ENCODE measurements at regions not wholly inside any gene's neighbourhood (a gene's known extent, or its start where the extent isn't known, plus 50 kb on each side); places are given as distances from the start of the nearest gene placed in this dataset.

DNA sequence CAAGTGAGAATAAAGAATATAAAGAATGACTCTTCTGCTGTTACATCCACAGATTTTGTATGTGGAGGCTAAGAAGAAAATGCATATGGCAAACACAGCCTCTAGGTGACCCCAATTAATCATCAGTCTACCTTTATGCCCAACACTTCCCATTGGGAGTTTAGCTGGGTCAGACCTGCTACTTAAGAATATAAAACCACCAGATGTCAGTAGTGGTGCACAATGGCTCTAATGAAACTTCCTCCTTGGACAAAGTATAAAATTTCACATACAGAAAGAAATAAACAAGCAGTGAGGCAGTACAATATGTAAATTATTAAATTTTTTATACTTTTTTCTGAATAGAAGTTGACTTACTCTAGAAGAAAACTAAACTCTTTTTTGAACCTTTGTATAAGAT, 539.9 kb downstream of the BRINP1 start:
- no peak for DNase-seq

GRCh38 chr9:118832371-118832770, 536.9 kb downstream of the BRINP1 start:
- no peak for DNase-seq

- DNase-seq, result no peak
Observed at GRCh38 chr9:118836891-118837290, 532.3 kb downstream of the BRINP1 start.

DNA sequence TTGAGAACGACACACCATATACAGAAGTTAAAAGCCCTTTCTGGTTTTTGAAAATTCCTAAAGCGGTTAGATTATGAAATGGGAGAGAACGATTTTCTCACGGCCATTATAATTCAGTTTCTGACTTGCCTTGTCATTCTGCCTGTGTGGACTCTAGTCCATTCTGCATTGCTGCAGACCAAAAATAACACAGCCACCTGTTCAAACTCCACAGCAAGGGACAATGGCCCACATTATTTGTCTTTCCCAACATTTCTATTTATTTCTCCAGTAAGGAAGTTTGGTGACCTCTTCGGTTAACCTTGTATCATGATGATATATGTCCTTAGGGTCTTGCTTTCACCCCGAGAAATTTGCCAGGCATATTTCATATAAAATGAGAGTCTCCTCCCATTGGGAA, 497.7 kb downstream of the BRINP1 start:
- DNase-seq, result no peak

DNA sequence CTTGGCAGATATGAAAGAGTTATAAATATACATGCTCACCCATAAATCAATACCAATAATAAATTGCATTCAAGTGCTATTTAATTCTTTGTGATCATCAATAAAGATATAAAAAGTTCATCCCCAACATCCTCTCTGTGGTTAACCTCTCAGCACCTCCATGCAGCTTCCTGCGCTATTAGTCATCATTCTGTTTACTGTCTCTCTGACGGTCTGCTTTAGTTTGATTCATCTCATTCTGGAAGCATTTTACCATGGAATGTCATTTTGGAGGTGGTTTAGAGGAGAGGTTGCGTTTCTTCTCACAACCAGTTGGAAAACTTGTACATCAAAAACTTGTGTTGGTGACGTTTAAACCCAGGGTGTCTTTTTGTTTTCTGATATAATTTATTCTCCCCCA, 486.6 kb downstream of the BRINP1 start:
- DNase-seq, result no peak

- DNase-seq, result no peak
Observed at GRCh38 chr9:118883411-118883810, 485.8 kb downstream of the BRINP1 start.

- no peak for DNase-seq
Observed at GRCh38 chr9:118891213-118891612, 478.0 kb downstream of the BRINP1 start.

- DNase-seq, result no peak
Observed at GRCh38 chr9:118896324-118897000, 472.8 kb downstream of the BRINP1 start.

GRCh38 chr9:118918180-118918579, 451.1 kb downstream of the BRINP1 start:
- no peak for DNase-seq

- no peak for DNase-seq
Observed at GRCh38 chr9:118928722-118929121, 440.5 kb downstream of the BRINP1 start.

GRCh38 chr9:118929287-118929686, 439.9 kb downstream of the BRINP1 start:
- DNase-seq, result no peak

GRCh38 chr9:118931941-118932340, 437.3 kb downstream of the BRINP1 start:
- no peak for DNase-seq

DNA sequence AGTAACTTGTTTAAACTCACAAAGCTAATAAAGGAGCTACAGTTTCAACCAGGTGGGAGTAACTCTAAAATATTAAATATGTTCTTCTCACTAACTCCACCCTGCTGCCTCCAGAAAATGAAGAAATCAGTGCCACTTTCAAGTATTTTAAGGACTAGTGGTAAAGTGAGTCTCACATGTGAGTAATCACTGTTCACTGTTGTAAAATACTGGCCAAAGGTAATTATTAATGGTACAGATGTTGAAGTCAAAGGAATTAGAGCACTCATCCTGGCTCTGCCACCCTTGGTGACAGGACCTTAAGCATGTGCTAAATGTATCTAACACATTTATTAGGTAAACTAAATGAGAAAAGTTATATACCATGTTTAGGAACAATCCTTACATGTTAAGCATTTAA, 430.7 kb downstream of the BRINP1 start:
- no peak for DNase-seq

DNA sequence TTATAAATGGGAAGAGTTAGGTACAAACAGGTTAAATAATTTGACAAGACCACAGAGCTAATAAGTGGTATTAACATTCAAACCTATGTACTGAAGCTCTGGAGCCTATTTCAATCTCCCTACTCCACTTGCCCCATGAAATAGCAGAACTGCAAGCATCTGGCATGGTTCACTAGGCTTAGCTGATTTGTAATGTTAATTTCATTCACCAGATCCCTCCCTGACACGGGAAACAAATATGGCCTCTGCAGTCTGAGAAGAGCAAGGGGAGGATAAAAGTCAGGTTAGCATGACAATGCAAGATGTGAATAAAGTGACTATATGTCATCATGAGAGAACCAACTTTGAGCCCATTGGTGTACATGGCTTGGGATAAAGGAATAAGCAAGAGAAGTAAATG, 428.8 kb downstream of the BRINP1 start:
- no peak for DNase-seq

GRCh38 chr9:118946669-118947068, 422.6 kb downstream of the BRINP1 start:
- no peak for DNase-seq

DNA sequence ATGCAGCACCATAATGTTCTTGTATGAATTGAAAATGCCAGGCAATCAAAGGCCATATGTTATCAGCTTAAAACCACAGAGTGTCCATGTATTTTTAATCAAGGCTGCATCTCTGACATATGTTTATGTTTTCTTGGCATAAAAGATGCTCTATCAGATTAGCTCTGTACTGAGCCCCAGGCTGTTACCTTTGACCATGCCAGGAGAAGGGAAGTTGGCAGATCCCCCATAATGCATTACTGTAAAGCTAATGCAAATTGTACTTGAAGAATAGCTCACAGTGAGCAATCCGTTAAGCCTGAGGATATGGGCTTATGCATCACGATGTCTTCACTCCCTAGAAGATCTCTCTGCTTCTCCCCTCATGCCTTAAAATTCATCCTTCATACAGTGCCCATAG, 414.4 kb downstream of the BRINP1 start:
- no peak for DNase-seq

DNA sequence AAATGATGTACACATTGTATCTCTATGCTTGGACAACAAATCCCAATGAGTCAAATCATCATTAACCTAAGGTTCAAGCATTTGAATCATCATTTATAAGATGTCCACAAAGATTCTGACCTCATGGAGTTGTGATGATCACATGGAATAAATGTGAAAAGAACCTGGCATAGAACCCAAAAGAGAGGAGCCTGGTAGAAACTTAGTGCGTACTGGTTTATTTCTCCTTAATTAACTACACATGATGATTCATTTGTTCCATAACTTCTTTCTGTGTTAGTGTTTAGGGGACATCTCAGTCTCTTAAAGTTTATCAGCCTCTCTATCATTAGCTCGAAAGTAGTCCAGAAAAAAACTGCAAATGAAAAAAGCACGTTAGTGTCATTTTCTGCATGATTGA, 411.6 kb downstream of the BRINP1 start:
- DNase-seq, result no peak

GRCh38 chr9:118959366-118959765, 409.9 kb downstream of the BRINP1 start:
- no peak for DNase-seq

DNA sequence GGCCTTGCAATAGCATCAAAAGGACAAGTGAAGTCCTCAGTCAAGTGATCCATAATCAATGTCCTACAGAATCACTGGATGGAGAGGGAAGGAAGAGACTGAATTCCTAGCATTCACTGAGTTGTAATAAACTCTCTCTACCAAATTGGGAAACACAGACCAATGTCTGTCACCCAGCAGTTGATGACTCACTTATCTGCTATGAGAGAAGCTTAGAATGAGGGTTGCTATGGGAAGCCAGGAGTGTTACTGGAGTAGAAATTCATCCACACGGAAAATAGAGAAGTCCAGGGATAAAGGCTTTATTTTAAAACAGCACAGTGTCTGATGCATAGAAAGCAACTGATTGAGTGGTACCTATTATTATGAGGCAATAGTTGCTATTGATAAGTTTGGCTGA, 407.4 kb downstream of the BRINP1 start:
- no peak for DNase-seq

GRCh38 chr9:118962426-118962825, 406.8 kb downstream of the BRINP1 start:
- DNase-seq, result no peak

DNA sequence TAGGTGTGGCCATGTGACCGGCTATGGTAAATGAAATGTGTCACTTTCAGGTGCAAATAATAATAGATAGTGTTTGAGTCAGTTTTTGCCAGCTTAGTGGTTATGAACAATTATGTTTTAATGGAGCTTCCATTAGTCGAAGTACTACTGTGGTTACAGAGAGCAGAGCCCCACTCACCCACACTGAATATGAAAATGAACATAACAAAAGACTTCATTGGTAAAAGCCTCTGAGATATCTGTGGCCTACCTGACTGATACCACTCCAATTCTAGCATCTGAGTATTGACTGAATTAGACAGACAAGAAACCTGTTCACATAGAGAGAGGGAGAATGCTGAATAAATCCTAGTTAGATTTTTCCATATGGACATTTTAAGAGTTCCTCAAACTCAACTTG, 405.6 kb downstream of the BRINP1 start:
- no peak for DNase-seq

DNA sequence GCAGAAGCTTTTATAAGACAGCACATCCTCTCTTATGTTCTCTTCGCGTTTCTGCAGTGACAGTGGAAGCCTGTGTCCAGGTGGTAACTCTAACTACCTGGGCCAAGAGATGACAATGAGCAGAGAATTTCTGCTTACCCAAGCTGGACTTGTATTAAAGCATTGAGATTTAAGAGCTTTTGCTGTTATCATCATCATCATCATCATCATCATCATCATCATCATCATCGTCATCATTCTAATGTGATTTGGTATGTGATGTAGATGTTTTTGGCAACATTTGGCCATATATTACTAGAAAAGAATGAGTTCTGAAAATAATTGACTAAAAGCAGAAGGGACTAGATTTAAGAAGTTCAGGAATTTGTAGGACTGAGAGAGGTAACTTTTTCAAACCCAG, 401.3 kb downstream of the BRINP1 start:
- DNase-seq, result no peak

DNA sequence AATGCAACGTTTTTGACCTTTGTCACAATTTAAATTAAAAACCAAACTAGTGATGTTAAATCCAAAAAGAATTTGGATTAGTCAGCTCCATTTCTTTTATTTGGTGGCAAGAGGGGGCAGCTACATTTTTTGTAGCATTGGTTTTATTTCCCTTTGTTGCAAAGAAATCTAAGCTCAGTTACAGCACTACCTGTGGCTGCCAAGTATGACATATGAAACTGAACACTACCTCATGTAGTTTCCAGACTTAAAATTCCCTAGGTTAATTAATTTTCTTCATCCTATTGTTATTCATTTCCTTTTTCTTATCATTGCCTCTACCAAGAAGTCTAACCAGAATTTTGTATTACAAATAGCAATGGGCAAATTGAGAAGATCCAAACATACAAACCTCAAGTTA, 393.5 kb downstream of the BRINP1 start:
- DNase-seq, result no peak

- no peak for DNase-seq
Observed at GRCh38 chr9:118976160-118976559, 393.1 kb downstream of the BRINP1 start.

DNA sequence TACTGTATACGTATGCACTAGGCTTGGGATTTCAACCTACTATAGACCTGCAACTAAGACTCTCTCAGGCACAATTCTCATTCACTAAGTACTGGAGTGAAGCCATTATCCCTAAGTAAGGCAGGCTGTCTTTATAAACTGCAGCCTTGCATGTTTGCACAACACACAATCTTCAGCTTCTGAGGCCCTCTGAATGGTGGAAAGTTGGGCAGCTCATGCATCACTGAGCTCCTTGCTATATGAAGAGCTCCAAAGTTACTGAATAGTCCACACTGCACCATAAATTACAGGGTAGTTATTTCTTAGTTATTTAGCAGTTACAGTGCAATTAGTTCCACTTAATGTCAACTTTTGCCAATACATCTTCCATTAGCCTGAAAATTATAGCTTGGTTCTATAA, 384.6 kb downstream of the BRINP1 start:
- DNase-seq, result no peak

- DNase-seq, result no peak
Observed at GRCh38 chr9:118985851-118986250, 383.4 kb downstream of the BRINP1 start.

All from stimulated activated CD8-positive, alpha-beta memory T cell treated with anti-CD3 and anti-CD28 coated beads, Interleukin-4, amount 100 ng/mL, for 48 hours (primary cell).